Heart left ventricle (tissue), 16 donors: ENCODE measurements at regions not wholly inside any gene's neighbourhood (a gene's known extent, or its start where the extent isn't known, plus 50 kb on each side); places are given as distances from the start of the nearest gene placed in this dataset.

ENCODE experiments used
- ATAC-seq, 4 donors: fragments of 200-7000 bp; cut with Tn5 transposase; one replicate each; pipeline ENCODE4 v1.9.1; 2020 to 2022; ENCODE audit warnings: moderate library complexity in 4 of 4, mild to moderate bottlenecking in 3 of 4, moderate number of reproducible peaks in 1 of 4
- DNase-seq, 5 donors: peaks; one replicate each; pipeline ENCODE4 v3.0.0-alpha.2; 2020
- H3K27ac ChIP-seq, 12 donors: fragments of 200-600 bp; sonication (generic) in 4 of 12; one replicate each; pipeline versions ENCODE4 v1.5.0 to v1.8.0; 2016 to 2022; ENCODE audit warnings: mild to moderate bottlenecking in 2 of 12
- H3K27me3 ChIP-seq, 9 donors: fragments of 200-600 bp; sonication (generic) in 2 of 9; one replicate each; pipeline versions ENCODE4 v1.5.1 to v1.8.0; 2016 to 2022; ENCODE audit warnings: mild to moderate bottlenecking in 3 of 9
- H3K36me3 ChIP-seq, 9 donors: fragments of 200-600 bp; sonication (generic) in 2 of 9; one replicate each; pipeline versions ENCODE4 v1.5.0 to v1.8.0; 2018 to 2022; ENCODE audit warnings: mild to moderate bottlenecking in 2 of 9
- H3K4me1 ChIP-seq, 12 donors: fragments of 200-600 bp; sonication (generic) in 4 of 12; one replicate each; pipeline versions ENCODE4 v1.5.0 to v1.8.0; 2016 to 2022; ENCODE audit warnings: mild to moderate bottlenecking in 3 of 12
- H3K4me3 ChIP-seq, 12 donors: fragments of 200-600 bp; sonication (generic) in 4 of 12; one replicate each; pipeline versions ENCODE4 v1.5.0 to v1.8.0; 2017 to 2022; ENCODE audit warnings: mild to moderate bottlenecking in 9 of 12, moderate library complexity in 4 of 12
- H3K9me3 ChIP-seq, 12 donors: fragments of 200-600 bp; sonication (generic) in 4 of 12; one replicate each; pipeline versions ENCODE4 v1.5.0 to v1.8.0; 2016 to 2022; ENCODE audit warnings: mild to moderate bottlenecking in 1 of 12
- POLR2A ChIP-seq, 2 donors: fragments of 450-650 bp; IDR thresholded peaks; one replicate each; pipeline ENCODE4 v1.6.1; 2017; ENCODE audit warnings: antibody characterized with exemption in 2 of 2, mild to moderate bottlenecking in 2 of 2, moderate library complexity in 2 of 2
- WGBS, 4 donors: extraction: QIAGEN DNeasy Blood & Tissue Kit in 2 of 4; methylation state at CpG; one replicate each; pipeline versions ENCODE4 v1.1.5 to v1.1.7; 2013 to 2018; 5-methylcytosine and 5-hydroxymethylcytosine counted together
- intact Hi-C, 10 donors: fragments of 100-400 bp; cut with DNase I; formaldehyde crosslinking; loops; one replicate each; pipeline versions ENCODE4 v1.11.1 to v1.14.2; 2022
- TF ChIP-seq, protein P1 (sequence below), 12 donors: fragments of 200-600 bp; sonication (generic) in 4 of 12; IDR thresholded peaks; one replicate each; pipeline versions ENCODE4 v1.5.0 to v1.8.0; 2018 to 2022; ENCODE audit warnings: antibody characterized with exemption in 12 of 12, mild to moderate bottlenecking in 5 of 12
- donor health status: ischemic (EF 13 %, LVEDD 7.1; RV severe dilation, severe dysfunction).
- donor health status: healthy with polysubstance abuse.
- donor health status: DM: no; HTN: yes; CAD: no.
- donor health status: DM: no; HTN: no; CAD: no.
- donor health status: ischemic (EF 25% LVEDD 6.9; RV normal size, moderate dysfunction).
- donor health status: ischemic (EF 25% LVEDD 5.7; RV mildly dilated, moderate dysfunction).
- donor health status: healthy.
- donor health status: DM: yes; HTN: yes; CAD: no.
- donor health status: ischemic (EF 35%, LVEDD 5.7; RV mildly dilated, moderate dysfunction).
- donor health status: nonischemic (EF 11% LVEDD 7.7; RV severe dilation, severe dysfunction).
- donor health status: DM: yes; HTN: yes; CAD: no.
- donor health status: PGD.
- donor health status: ischemic (EF 29% LVEDD 5.4; RV normal size, mild dysfunction).
- donor health status: nonischemic (EF 23%, LVEDD 6.1; RV moderate dilation, normal function).

GRCh38 chr11:27203077-27203647 lies 159.9 kb downstream of the CCDC34 start:
- peaks cover 0 to 25% (median 10%) of the 10 kb centered on the region in 12 donors for H3K4me1 ChIP-seq
- 86 to 96% (median 94%) methylated on average over 5 of the region's 5 CpGs for WGBS, 4 donors
- intact Hi-C loops, result no loop called here
- no peaks in the 10 kb centered on the region for H3K27me3 ChIP-seq
- H3K27ac ChIP-seq, result no peak overlapping the region
- H3K36me3 ChIP-seq, result no peaks in the 10 kb centered on the region
- DNase-seq, result no peak
- no peaks in the 10 kb centered on the region for H3K9me3 ChIP-seq
- H3K4me3 ChIP-seq, result no peak overlapping the region
- TF ChIP-seq, protein P1, sequence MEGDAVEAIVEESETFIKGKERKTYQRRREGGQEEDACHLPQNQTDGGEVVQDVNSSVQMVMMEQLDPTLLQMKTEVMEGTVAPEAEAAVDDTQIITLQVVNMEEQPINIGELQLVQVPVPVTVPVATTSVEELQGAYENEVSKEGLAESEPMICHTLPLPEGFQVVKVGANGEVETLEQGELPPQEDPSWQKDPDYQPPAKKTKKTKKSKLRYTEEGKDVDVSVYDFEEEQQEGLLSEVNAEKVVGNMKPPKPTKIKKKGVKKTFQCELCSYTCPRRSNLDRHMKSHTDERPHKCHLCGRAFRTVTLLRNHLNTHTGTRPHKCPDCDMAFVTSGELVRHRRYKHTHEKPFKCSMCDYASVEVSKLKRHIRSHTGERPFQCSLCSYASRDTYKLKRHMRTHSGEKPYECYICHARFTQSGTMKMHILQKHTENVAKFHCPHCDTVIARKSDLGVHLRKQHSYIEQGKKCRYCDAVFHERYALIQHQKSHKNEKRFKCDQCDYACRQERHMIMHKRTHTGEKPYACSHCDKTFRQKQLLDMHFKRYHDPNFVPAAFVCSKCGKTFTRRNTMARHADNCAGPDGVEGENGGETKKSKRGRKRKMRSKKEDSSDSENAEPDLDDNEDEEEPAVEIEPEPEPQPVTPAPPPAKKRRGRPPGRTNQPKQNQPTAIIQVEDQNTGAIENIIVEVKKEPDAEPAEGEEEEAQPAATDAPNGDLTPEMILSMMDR (IDR thresholded peaks at IDR 0.05), result no peak
- TF ChIP-seq POLR2A (IDR thresholded peaks at IDR 0.05), result no peak
- ATAC-seq, result no peak

DNA sequence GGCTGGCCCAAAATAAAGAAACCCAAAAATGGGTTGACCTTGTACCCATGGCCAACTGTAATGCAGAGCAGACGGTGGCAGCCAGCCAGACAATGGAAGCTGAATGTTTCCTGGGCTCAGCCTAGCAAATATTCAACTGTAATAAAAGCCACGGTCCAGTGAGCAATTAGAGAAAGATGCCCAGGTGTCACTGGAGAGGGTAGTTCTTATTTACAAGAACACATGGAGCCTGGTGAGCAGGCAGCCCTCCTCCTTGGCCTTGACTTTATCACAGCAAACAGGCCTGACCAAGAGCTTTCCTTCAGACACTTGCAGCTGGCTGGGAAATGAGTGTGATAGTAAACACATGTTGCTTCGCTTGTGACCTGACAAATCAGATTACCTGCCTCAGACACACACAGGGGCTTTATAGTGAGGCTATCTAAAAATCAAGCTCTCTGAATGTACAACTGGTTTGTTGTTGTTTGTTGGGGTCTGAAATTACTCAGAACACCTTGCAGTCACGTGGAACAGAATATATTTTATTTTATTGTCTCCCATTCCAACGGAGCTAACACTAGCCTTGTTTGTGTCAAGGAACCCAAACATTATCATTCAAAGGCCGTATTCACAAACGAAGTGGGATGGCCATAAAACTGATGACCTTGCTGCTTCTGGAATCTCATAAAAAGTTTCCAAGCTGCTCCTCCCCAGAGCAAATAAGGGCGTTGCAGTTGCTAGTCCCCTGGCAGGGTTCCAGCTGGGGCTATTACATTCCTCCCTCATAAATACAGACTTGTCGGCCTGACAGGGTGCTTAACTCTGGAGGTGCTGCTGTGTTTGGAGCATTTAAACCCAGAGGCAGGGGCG lies 161.1 kb downstream of the BBOX1 start:
- intact Hi-C loops, result no loop called here
- H3K4me3 ChIP-seq, result no peak overlapping the region
- H3K4me1 ChIP-seq, result peaks cover 0 to 25% (median 10%) of the 10 kb centered on the region in 12 donors
- peak overlapping the region in 10 of 12 donors; percentile 0 to 73 (median 41) for H3K27ac ChIP-seq
- H3K36me3 ChIP-seq, result no peaks in the 10 kb centered on the region
- DNase-seq (peak; percentile 63 to 86 (median 70)), ATAC-seq (peak; percentile 60 to 84 (median 73))
- H3K27me3 ChIP-seq, result no peaks in the 10 kb centered on the region
- no peaks in the 10 kb centered on the region for H3K9me3 ChIP-seq
- TF ChIP-seq POLR2A (IDR thresholded peaks at IDR 0.05), result no peak
- TF ChIP-seq, protein P1 (IDR thresholded peaks at IDR 0.05), result no peak
- 24 to 31% (median 27%) methylated on average over 10 of the region's 10 CpGs for WGBS, 4 donors

GRCh38 chr11:27200779-27201453 lies 160.3 kb downstream of the BBOX1 start:
- peak overlapping the region in 6 of 12 donors; percentile 29 to 73 (median 49) for H3K27ac ChIP-seq

More at GRCh38 chr11:27200779-27201453, 160.3 kb downstream of the BBOX1 start:
- Histone ChIP-seq H3K36me3 (no peaks in the 10 kb centered on the region), H3K4me1 (peaks cover 0 to 19% (median 10%) of the 10 kb centered on the region in 12 donors), H3K9me3 (no peaks in the 10 kb centered on the region), H3K27me3 (no peaks in the 10 kb centered on the region), H3K4me3 (no peak overlapping the region)
- 96 to 100% (median 97%) methylated on average over 1 of the region's 1 CpG for WGBS, 4 donors
- DNase-seq (no peak), ATAC-seq (no peak)
- intact Hi-C loops, result no loop called here
- TF ChIP-seq, protein P1 (IDR thresholded peaks at IDR 0.05), result no peak
- TF ChIP-seq POLR2A (IDR thresholded peaks at IDR 0.05), result no peak
